Fibroblast of lung (primary cell): ENCODE measurements at regions not wholly inside any gene's neighbourhood (a gene's known extent, or its start where the extent isn't known, plus 50 kb on each side); places are given as distances from the start of the nearest gene placed in this dataset.

Experiments used
- DNase-seq, 2 donors: peaks; one replicate each; pipeline versions ENCODE4 v3.0.0 to v3.0.0-alpha.2; 2010; ENCODE audit warnings: low read depth in 2 of 2
- H2AFZ ChIP-seq: 2 replicates; pipeline ENCODE4 v1.5.1; 2012; ENCODE audit warnings: low read length, control low read depth, inconsistent platforms
- H3K27ac ChIP-seq: 2 replicates; pipeline ENCODE4 v1.5.1; 2011; ENCODE audit warnings: low read length, control low read depth; ENCODE audit not compliant: insufficient read depth
- H3K27me3 ChIP-seq: 2 replicates; pipeline ENCODE4 v1.5.1; 2011; ENCODE audit warnings: mild to moderate bottlenecking, low read length; ENCODE audit not compliant: control insufficient read depth, insufficient read depth
- H3K36me3 ChIP-seq: 2 replicates; pipeline ENCODE4 v1.5.1; 2011; ENCODE audit warnings: low read length; ENCODE audit not compliant: control insufficient read depth, insufficient read depth
- H3K4me1 ChIP-seq: 2 replicates; pipeline ENCODE4 v1.5.1; 2011; ENCODE audit warnings: low read length; ENCODE audit not compliant: control insufficient read depth, insufficient read depth; ENCODE audit errors: extremely low read depth
- H3K4me2 ChIP-seq: 2 replicates; pipeline ENCODE4 v1.5.1; 2011; ENCODE audit warnings: low read length, control low read depth; ENCODE audit not compliant: insufficient read depth; ENCODE audit errors: extremely low read depth
- H3K4me3 ChIP-seq, 4 experiments: fragments of 200-600 bp in 1 of 4; sonication (generic) in 1 of 4; replicated peaks in 1 of 4; 2 replicates each; pipeline ENCODE4 v1.5.1; 2011 to 2016; ENCODE audit warnings: low read length in 4 of 4, low read depth in 3 of 4, mild to moderate bottlenecking in 3 of 4, control low read depth in 2 of 4, inconsistent platforms in 1 of 4, mixed read lengths in 1 of 4; ENCODE audit not compliant: insufficient read depth in 1 of 4; ENCODE audit errors: control extremely low read depth in 1 of 4
- H3K79me2 ChIP-seq: 2 replicates; pipeline ENCODE4 v1.5.1; 2012; ENCODE audit warnings: mild to moderate bottlenecking, low read length, inconsistent platforms; ENCODE audit not compliant: control insufficient read depth, insufficient read depth
- H3K9ac ChIP-seq: 2 replicates; pipeline ENCODE4 v1.5.1; 2011; ENCODE audit warnings: mild to moderate bottlenecking, low read length, control low read depth; ENCODE audit not compliant: insufficient read depth
- H3K9me3 ChIP-seq: 2 replicates; pipeline ENCODE4 v1.5.1; 2012; ENCODE audit warnings: low read depth, low read length; ENCODE audit not compliant: control insufficient read depth, insufficient read depth
- H4K20me1 ChIP-seq: 2 replicates; pipeline ENCODE4 v1.5.1; 2011; ENCODE audit warnings: low read length; ENCODE audit not compliant: control insufficient read depth, insufficient read depth; ENCODE audit errors: extremely low read depth
- EZH2 ChIP-seq: IDR thresholded peaks from 2 replicates; pipeline ENCODE4 v1.5.1; 2012; ENCODE audit warnings: low read length, control low read depth, mild to moderate bottlenecking; ENCODE audit errors: missing control alignments
- TF ChIP-seq, protein P1 (sequence below), 2 donors: IDR thresholded peaks in 1 of 2; conservative IDR thresholded peaks in 1 of 2; 1 replicate in 1 of 2; 2 replicates in 1 of 2; pipeline ENCODE4 v1.5.1; 2011 to 2012; ENCODE audit warnings: low read length in 2 of 2, control low read depth in 1 of 2, inconsistent platforms in 1 of 2, low read depth in 1 of 2, mild to moderate bottlenecking in 1 of 2

DNA sequence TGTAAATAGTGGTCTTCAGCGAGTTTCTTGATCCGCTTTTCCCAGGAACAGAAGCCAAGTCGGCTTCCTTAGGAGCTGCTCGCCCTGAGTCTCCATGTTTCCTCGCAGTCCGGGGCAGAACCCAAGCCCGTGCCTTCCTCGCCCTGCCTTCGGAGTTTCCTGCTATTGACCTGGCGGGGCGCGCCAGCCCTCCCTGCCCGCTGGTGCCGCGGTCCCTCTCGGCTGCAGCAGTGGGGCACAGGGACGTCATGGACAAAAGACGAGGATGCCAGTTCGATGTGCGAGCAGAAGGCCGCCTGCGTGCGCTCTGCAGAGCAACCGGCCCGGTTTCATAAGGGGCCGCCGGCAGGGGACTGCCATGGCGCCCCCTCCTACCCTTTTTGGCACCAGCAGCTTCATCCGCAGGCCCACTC, 156.6 kb downstream of the TM9SF2 start:
- Histone ChIP-seq H2AFZ (peak overlapping the region; percentile 81), H3K36me3 (no peaks in the 10 kb centered on the region), H3K9ac (no peak overlapping the region), H3K79me2 (no peaks in the 10 kb centered on the region), H3K4me3 (peak overlapping the region; percentile 30 to 53 (median 44)), H3K4me2 (peak overlapping the region; percentile 81), H4K20me1 (no peaks in the 10 kb centered on the region), H3K4me1 (no peaks in the 10 kb centered on the region), H3K27ac (peak overlapping the region; percentile 52), H3K9me3 (no peaks in the 10 kb centered on the region), H3K27me3 (no peaks in the 10 kb centered on the region)
- TF ChIP-seq, protein P1, sequence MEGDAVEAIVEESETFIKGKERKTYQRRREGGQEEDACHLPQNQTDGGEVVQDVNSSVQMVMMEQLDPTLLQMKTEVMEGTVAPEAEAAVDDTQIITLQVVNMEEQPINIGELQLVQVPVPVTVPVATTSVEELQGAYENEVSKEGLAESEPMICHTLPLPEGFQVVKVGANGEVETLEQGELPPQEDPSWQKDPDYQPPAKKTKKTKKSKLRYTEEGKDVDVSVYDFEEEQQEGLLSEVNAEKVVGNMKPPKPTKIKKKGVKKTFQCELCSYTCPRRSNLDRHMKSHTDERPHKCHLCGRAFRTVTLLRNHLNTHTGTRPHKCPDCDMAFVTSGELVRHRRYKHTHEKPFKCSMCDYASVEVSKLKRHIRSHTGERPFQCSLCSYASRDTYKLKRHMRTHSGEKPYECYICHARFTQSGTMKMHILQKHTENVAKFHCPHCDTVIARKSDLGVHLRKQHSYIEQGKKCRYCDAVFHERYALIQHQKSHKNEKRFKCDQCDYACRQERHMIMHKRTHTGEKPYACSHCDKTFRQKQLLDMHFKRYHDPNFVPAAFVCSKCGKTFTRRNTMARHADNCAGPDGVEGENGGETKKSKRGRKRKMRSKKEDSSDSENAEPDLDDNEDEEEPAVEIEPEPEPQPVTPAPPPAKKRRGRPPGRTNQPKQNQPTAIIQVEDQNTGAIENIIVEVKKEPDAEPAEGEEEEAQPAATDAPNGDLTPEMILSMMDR (conservative IDR thresholded peaks at IDR 0.05 in 1 of 2, IDR thresholded peaks at IDR 0.05 in 1 of 2; ENCODE audit: low read depth in 1 of 2, low read length in 2 of 2), result peak in 1 of 2 donors; percentile 11
- TF ChIP-seq EZH2, result no peak
- peak; percentile 46 to 51 for DNase-seq

DNA sequence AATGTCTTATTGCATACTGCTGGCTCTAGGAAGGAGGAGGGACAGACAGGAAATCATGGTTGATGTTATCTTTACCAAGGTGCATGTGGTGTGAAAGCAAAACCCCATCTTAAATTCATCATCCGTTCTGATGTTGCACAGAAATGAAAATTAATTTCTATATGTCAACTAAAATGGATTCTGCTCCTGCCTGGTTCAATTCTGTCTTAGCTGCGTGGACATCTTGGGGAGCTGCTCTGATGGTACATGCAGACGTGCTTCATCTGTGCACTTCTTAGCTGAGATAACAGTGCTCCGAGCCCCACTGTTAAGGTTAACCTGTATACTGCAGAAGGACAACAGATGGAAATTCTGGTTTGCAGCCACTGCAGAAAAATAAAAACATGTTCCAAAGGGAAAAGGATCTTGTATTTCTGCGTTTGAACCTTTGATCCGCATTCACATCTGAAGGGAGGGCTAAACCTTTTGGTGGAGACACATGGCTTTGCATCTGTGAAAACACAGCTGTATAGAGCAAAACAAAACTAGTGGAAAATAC, 155.6 kb downstream of the TM9SF2 start:
- Histone ChIP-seq H2AFZ (no peak overlapping the region), H3K27me3 (no peaks in the 10 kb centered on the region), H3K4me2 (no peak overlapping the region), H3K9me3 (no peaks in the 10 kb centered on the region), H3K27ac (no peak overlapping the region), H3K79me2 (no peaks in the 10 kb centered on the region), H4K20me1 (no peaks in the 10 kb centered on the region), H3K36me3 (no peaks in the 10 kb centered on the region), H3K9ac (no peak overlapping the region), H3K4me3 (no peak overlapping the region), H3K4me1 (no peaks in the 10 kb centered on the region)
- DNase-seq, result no peak
- TF ChIP-seq, protein P1 (conservative IDR thresholded peaks at IDR 0.05 in 1 of 2, IDR thresholded peaks at IDR 0.05 in 1 of 2; ENCODE audit: low read depth in 1 of 2, low read length in 2 of 2), result no peak
- no peak for TF ChIP-seq EZH2

DNA sequence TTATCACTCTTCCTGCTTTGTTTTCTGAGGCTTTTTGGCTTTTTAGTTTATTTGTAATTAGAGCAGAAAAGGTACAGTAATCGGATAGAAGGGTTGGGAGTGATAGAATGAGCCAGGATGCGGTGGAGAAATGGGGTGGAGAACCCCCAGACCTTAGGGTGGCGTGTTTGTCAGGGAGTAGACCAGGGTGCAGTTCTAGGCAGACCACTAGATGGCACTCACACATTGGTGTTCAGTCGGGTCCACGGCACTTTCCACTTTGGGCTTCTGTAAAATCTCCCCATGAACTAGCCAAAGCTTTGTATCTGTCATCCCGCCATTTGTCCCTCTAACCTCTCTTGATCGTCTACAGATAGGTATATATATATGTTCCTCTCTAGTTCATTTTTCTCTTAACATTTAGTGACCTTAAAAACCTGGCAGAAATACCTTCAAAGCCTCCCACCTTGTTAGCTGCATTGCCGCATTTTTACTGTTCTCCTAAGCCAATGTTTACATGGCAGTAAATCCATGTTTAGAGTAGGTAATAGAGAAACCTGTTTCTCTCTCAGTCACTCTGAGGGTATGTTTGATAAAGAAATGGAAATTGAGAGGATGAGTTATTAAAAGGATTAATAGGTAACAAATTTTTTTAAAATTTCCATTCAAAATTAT, 154.9 kb downstream of the TM9SF2 start:
- Histone ChIP-seq H3K4me2 (peak overlapping the region; percentile 63), H3K79me2 (no peaks in the 10 kb centered on the region)

More for the DNA sequence above, 154.9 kb downstream of the TM9SF2 start:
- peak; percentile 65 to 77 for DNase-seq
- H3K9ac ChIP-seq, result no peak overlapping the region
- H3K4me3 ChIP-seq, result no peak overlapping the region
- H4K20me1 ChIP-seq, result no peaks in the 10 kb centered on the region
- no peaks in the 10 kb centered on the region for H3K9me3 ChIP-seq
- H3K4me1 ChIP-seq, result no peaks in the 10 kb centered on the region
- H3K27me3 ChIP-seq, result no peaks in the 10 kb centered on the region
- H3K27ac ChIP-seq, result no peak overlapping the region
- TF ChIP-seq, protein P1 (conservative IDR thresholded peaks at IDR 0.05 in 1 of 2, IDR thresholded peaks at IDR 0.05 in 1 of 2; ENCODE audit: low read depth in 1 of 2, low read length in 2 of 2), result peak; percentile 90 to 95
- TF ChIP-seq EZH2, result no peak
- no peak overlapping the region for H2AFZ ChIP-seq
- H3K36me3 ChIP-seq, result no peaks in the 10 kb centered on the region
